ENCODE measurements at regions not wholly inside any gene's neighbourhood (a gene's known extent, or its start where the extent isn't known, plus 50 kb on each side); places are given as distances from the start of the nearest gene placed in this dataset.

DNA sequence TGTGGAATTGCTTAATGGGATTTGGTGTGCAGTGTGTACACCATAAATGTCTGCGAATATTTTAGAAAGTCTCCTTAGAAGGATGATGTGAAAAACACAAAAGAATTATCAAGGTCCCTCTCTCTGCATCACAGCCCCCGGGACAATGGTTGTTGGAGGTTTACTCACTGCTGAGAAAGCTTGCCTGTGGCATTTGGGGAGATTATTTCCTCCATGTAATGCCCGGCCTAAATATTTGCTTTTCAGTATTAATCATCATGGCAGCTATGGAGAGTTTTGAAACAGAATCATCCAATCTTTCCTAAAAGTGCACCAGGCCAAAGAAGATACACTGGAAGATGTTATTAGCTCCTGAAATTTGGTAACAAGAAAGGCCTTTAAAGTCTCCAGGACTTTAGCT lies 113.8 kb upstream of the ADCY1 start:
- in situ Hi-C loops (cut with HindIII; ENCODE audit: low pct_unique_long_range_greater_than_20kb, low sequenced_read_pairs) = no loop called here
- no peak for DNase-seq (ENCODE audit: low read depth)

DNA sequence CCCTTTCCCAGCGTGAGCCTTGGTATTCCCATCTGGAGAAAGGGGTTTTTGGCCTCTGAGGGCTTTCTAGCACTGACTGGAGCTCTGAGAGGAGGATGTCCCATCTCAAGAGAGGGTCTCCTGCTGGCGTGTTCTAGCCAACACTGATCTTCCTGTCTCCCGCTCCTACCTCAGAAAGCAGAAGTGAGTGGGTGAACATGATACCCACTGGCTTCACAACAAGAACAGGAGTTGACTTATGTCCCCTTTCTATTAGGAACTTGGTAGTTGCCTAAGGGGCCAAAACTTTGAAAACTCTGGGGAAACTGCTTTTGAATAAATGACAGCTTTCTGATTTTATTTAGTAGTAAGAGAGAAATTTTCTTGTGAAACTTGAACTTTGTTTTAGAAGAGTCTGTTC lies 113.1 kb upstream of the ADCY1 start:
- no peak for DNase-seq (ENCODE audit: low read depth)
- in situ Hi-C loops (cut with HindIII; ENCODE audit: low pct_unique_long_range_greater_than_20kb, low sequenced_read_pairs) = no loop called here

DNA sequence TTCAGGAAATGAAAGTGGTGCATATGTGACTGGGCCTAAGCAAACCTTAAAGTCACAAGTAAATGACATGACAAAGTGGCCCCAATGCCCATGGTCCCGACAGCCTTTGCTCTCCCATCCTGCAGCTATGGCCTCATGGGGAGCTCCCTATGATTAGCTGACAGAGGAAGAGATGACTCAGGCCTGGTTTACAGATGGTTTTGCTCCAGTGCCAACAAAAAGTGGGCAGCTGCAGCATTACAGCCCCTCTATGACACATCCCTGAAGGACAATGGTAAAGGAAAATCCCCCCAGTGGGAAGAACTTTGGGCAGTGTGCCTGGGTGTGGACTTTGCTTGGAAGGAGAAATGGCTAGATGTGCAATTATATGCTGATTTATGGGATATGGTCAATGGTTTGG lies 105.1 kb upstream of the ADCY1 start:
- in situ Hi-C loops (cut with HindIII; ENCODE audit: low pct_unique_long_range_greater_than_20kb, low sequenced_read_pairs) = no loop called here
- no peak for DNase-seq (ENCODE audit: low read depth)

- in situ Hi-C loops (cut with HindIII; ENCODE audit: low pct_unique_long_range_greater_than_20kb, low sequenced_read_pairs) = no loop called here
- DNase-seq (ENCODE audit: low read depth) = no peak
These were observed 104.1 kb upstream of the ADCY1 start for GRCh38 chr7:45470031-45470430.

- DNase-seq (ENCODE audit: low read depth) = no peak
- in situ Hi-C loops (cut with HindIII; ENCODE audit: low pct_unique_long_range_greater_than_20kb, low sequenced_read_pairs) = no loop called here
These were observed 94.4 kb upstream of the ADCY1 start for GRCh38 chr7:45479781-45480180.

DNA sequence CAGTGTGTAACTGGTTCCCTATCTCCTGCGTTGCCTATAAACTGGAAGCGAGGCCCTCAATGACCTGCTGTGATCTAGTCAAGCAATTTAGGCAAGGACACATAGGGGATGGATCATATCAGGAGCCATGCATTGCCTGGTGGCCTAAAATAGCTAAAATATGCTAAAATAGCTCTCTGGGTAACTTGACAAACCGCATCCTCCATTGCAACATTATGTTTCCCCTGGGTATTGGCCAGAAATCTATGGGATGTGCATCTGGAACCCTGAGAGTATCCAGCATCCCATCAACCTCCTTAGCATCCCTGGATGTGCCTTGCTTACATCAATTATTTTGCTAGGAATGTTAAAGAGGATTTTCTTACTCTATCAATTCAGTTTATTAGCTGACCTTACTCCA lies 91.7 kb upstream of the ADCY1 start:
- no peak for DNase-seq (ENCODE audit: low read depth)
- in situ Hi-C loops (cut with HindIII; ENCODE audit: low pct_unique_long_range_greater_than_20kb, low sequenced_read_pairs) = no loop called here

DNA sequence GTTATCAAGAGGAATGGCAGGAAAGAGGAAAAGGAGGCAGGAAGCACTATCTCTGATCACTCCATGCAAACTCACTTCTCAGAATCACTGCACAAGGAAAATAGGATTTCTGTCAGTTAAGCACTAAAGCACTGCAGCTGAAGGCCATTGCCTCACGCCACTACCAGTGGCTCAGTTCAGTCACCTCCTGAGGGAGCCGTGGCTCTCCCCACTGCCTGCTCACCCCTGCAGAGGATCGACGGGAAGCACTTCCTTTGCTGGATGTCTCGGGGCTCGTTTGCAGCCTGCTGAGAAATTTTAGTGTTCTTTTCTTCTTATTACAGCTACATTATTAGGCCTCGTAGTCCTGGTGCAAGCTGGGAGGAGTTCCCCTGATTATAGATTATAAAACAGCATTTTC lies 90.1 kb upstream of the ADCY1 start:
- no peak for DNase-seq (ENCODE audit: low read depth)
- in situ Hi-C loops (cut with HindIII; ENCODE audit: low pct_unique_long_range_greater_than_20kb, low sequenced_read_pairs) = no loop called here

DNA sequence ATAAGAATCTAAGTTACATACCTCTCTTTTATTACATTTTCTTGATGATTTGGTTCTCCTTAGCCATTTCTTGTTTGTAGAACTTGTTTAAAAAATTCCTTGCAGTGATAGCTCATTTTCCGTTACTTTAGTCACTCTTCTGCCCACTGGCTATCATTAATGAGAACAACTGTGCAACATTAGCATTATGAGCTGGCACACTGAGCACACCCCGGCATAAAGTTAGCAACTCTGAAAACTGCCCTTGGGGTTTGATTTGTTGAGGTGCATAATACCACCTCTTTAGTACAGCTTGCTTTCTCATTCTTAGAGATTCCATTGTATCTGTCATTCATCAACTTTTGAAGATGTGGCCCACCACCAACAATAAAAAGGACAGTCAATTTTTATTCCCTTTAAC lies 87.6 kb upstream of the ADCY1 start:
- in situ Hi-C loops (cut with HindIII; ENCODE audit: low pct_unique_long_range_greater_than_20kb, low sequenced_read_pairs) = no loop called here
- DNase-seq (ENCODE audit: low read depth) = no peak

GRCh38 chr7:45494885-45495284 lies 79.3 kb upstream of the ADCY1 start:
- DNase-seq (ENCODE audit: low read depth) = no peak
- in situ Hi-C loops (cut with HindIII; ENCODE audit: low pct_unique_long_range_greater_than_20kb, low sequenced_read_pairs) = no loop called here

DNA sequence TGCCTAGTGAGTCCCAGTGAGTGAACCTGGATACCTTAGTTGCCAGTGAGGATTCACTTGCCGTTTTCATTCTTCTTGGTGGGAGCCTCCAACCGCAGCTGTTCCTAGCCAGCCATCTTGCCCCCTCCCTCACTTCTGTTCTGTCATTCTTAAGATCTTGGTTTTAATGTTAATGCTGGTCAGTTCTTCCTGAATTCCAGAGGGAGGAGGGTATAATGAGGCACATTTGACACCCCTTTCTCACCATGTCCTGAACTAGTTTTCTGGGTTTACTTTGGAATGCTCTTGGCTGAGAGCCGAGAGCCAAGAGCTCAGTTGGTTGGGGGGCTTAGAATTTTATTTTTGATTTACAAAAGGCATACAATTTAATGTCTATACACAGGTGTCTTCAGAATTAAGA lies 78.5 kb upstream of the ADCY1 start:
- in situ Hi-C loops (cut with HindIII; ENCODE audit: low pct_unique_long_range_greater_than_20kb, low sequenced_read_pairs) = no loop called here
- DNase-seq (ENCODE audit: low read depth) = no peak

- in situ Hi-C loops (cut with HindIII; ENCODE audit: low pct_unique_long_range_greater_than_20kb, low sequenced_read_pairs) = no loop called here
- no peak for DNase-seq (ENCODE audit: low read depth)
These were observed 73.9 kb upstream of the ADCY1 start for GRCh38 chr7:45500257-45500656.

GRCh38 chr7:45501791-45502190 lies 72.4 kb upstream of the ADCY1 start:
- in situ Hi-C loops (cut with HindIII; ENCODE audit: low pct_unique_long_range_greater_than_20kb, low sequenced_read_pairs) = no loop called here
- no peak for DNase-seq (ENCODE audit: low read depth)

DNA sequence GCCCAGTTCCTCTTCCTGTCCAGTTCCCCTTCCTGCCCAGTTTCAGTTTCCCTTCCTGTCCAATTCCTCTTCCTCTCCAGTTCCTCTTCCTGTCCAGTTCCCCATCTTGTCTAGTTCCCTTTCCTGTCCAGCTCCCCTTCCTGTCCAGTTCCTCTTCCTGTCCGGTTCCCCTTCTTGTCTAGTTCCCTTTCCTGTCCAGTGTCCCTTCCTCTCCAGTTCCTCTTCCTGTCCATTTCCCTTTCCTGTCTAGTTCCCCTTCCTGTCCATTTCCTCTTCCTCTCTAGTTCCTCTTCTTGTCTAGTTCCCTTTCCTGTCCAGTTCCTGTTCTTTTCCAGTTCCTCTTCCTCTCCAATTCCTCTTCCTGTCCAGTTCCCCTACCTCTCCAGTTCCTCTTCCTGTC lies 68.1 kb upstream of the ADCY1 start:
- no peak for DNase-seq (ENCODE audit: low read depth)
- in situ Hi-C loops (cut with HindIII; ENCODE audit: low pct_unique_long_range_greater_than_20kb, low sequenced_read_pairs) = no loop called here

DNA sequence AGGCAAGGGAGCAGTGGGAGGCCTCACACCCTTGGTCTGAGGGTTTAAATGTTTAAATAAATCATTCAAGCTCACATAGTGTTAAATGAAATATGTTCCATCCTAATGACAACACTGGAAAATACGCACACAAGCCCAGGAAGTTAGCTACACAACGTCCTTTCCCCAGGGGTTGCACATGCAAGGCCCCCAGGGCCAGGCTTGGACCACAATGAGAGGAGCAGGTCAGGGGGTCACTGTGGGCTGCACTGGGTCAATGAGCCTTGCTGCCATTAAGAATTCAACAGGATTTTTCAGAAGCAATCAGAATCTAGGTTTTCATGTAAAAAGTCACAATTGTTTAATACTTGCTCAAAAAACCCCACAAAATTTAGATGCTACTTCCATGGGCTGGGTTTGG lies 64.9 kb upstream of the ADCY1 start:
- DNase-seq (ENCODE audit: low read depth) = no peak
- in situ Hi-C loops (cut with HindIII; ENCODE audit: low pct_unique_long_range_greater_than_20kb, low sequenced_read_pairs) = no loop called here

GRCh38 chr7:45511721-45512597 lies 62.2 kb upstream of the ADCY1 start:
- in situ Hi-C loops (cut with HindIII; ENCODE audit: low pct_unique_long_range_greater_than_20kb, low sequenced_read_pairs) = no loop called here
- DNase-seq (ENCODE audit: low read depth) = no peak

GRCh38 chr7:45514944-45515343 lies 59.2 kb upstream of the ADCY1 start:
- in situ Hi-C loops (cut with HindIII; ENCODE audit: low pct_unique_long_range_greater_than_20kb, low sequenced_read_pairs) = no loop called here
- no peak for DNase-seq (ENCODE audit: low read depth)

DNA sequence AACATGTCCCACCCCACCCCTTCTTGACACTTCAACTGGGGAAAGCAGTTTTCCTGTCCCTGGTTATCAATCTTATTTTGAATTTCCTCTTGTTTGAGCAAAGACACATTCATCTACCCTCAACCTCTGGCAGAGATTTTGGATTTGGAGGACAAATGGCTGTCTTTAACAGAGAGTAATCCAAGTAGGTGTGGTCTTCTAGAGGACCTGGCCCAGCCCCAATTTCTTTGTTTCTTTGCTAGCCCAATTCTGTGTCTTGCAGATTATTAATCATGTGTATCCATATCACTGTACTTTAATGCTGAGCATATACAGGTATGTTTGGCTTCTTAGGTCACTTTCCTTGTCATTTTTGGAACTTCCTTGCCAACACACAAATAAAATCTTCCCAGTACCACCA lies 58.8 kb upstream of the ADCY1 start:
- in situ Hi-C loops (cut with HindIII; ENCODE audit: low pct_unique_long_range_greater_than_20kb, low sequenced_read_pairs) = no loop called here
- DNase-seq (ENCODE audit: low read depth) = no peak

All from Caki2 (cell line).